22Rv1 (cell line): ENCODE measurements at regions not wholly inside any gene's neighbourhood (a gene's known extent, or its start where the extent isn't known, plus 50 kb on each side); places are given as distances from the start of the nearest gene placed in this dataset.

ENCODE experiments used
- ZFX ChIP-seq: fragments of 450-650 bp; IDR thresholded peaks from 2 replicates; pipeline ENCODE4 v1.6.1; 2017; ENCODE audit warnings: antibody characterized with exemption, borderline replicate concordance
- TF ChIP-seq, protein P1 (sequence below): fragments of 450-650 bp; IDR thresholded peaks from 2 replicates; pipeline ENCODE4 v1.5.1; 2017; ENCODE audit warnings: mild to moderate bottlenecking

DNA sequence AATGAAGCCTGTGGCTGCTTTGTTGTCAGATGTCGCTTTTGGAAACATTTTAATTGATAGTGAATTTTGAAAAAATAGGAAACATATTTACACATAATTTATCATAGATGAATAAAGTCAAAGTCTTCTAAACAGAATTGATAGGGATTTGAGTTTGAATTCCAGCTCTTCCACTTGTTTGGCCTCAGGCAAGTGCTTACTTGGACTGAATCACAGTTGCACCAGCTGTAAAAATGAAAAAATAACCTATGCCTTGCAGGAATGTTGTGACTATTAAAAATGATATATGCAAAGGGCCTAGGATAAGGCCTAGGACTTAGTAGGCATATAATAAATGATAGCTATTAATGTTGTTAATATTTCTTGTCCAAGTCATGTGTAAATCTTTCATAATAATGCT, 618.5 kb upstream of the MMS22L start:
- TF ChIP-seq, protein P1, sequence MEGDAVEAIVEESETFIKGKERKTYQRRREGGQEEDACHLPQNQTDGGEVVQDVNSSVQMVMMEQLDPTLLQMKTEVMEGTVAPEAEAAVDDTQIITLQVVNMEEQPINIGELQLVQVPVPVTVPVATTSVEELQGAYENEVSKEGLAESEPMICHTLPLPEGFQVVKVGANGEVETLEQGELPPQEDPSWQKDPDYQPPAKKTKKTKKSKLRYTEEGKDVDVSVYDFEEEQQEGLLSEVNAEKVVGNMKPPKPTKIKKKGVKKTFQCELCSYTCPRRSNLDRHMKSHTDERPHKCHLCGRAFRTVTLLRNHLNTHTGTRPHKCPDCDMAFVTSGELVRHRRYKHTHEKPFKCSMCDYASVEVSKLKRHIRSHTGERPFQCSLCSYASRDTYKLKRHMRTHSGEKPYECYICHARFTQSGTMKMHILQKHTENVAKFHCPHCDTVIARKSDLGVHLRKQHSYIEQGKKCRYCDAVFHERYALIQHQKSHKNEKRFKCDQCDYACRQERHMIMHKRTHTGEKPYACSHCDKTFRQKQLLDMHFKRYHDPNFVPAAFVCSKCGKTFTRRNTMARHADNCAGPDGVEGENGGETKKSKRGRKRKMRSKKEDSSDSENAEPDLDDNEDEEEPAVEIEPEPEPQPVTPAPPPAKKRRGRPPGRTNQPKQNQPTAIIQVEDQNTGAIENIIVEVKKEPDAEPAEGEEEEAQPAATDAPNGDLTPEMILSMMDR = no peak
- no peak for TF ChIP-seq ZFX
